T47D (cell line): ENCODE measurements at regions not wholly inside any gene's neighbourhood (a gene's known extent, or its start where the extent isn't known, plus 50 kb on each side); places are given as distances from the start of the nearest gene placed in this dataset.

Experiments used
- DNase-seq, 2 experiments: peaks; one replicate each; pipeline versions ENCODE4 v3.0.0 to v3.0.0-alpha.2; 2011 to 2012; ENCODE audit warnings: low read depth in 1 of 2, low spot score in 1 of 2
- JUND ChIP-seq: IDR thresholded peaks from 2 replicates; pipeline ENCODE4 v1.6.1; 2012; ENCODE audit warnings: low read depth
- in situ Hi-C: cut with HindIII; loops from 2 replicates; pipeline ENCODE4 v1.10.0; 2016; ENCODE audit warnings: low sequenced_read_pairs, low pct_unique_long_range_greater_than_20kb

DNA sequence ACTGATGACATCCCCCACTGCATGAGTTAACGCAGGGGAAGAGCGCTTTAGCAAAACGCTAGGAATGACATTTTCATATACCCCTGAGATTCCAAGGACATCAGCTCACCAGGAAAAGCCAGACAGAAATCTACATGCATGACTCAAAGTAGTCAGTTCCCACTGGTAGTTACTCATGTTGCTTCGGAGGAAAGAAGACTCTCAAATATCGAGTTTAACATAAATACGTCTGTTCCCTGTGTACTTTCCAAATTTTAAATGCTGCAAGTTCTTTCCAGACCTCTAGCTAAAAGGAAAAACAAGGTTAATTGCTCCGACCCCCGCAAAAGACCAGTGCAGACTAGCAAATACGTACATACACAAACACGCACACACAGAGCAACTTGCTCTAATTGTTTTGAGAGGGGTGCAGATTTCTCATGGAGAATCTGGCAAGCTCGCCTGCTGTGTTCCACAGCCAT is 115.4 kb upstream of the PRICKLE2 start:
- no peak for TF ChIP-seq JUND
- in situ Hi-C loops = no loop called here
- DNase-seq = no peak

DNA sequence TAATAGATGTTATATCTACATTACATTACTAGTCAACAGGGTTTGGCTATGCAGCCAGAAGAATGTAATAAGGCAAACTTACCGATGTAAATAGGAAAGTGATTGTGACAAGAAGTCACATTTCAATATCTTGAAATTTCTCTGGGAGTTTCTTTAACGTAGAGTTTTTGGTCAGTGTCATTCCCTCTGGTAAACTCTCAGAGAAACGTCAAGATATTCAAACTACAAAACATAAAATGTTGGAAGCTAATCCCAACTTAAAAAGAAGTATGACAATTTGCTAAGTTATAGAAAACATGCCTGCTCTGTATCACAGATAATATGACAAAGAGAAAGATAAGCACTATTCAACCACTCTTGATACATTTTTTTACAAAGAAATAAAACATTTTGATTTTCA is 111.2 kb upstream of the PRICKLE2 start:
- TF ChIP-seq JUND = no peak
- no peak for DNase-seq
- in situ Hi-C loops = no loop called here

DNA sequence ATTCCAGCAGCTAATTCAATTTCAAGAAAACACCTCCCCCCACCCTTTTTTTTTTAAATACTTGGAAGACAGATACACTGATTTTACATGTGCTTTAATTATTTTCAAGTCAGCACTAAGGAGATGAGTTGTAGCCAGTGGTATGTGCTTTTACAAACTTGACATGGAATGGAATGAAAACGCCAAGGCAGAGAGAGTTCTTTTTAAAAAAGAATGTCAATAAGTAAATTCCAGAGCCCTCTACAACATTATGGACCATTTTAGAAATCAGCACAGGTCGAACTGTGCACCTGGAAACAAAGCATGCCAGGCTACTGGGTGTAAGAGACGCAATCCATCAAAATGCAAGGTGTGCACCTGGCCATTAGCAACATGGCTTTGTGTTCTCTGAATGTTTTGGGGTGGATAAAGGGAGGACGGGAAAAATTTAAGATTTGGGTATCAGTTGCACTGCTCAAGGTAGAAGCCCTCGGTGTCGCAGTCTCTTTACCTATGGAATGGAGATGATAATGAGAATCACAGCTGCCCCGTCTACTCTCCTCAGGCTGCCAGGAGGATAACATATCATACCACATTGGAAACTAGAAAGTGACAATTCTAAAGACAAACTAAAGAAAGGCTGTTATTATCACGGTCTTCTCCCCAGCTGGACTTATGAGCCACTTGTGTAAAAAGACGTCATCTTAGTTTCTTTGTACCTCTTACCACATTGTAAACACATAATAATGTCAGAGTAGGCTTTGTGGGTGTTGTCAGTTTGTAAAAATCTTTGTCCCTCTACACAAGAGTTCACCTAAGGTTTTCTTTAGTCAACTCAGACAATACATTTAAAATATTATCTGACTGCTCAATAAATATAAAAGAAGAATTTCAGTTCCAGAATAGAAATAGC is 107.4 kb upstream of the PRICKLE2 start:
- in situ Hi-C loops = no loop called here
- DNase-seq = no peak
- TF ChIP-seq JUND = no peak

DNA sequence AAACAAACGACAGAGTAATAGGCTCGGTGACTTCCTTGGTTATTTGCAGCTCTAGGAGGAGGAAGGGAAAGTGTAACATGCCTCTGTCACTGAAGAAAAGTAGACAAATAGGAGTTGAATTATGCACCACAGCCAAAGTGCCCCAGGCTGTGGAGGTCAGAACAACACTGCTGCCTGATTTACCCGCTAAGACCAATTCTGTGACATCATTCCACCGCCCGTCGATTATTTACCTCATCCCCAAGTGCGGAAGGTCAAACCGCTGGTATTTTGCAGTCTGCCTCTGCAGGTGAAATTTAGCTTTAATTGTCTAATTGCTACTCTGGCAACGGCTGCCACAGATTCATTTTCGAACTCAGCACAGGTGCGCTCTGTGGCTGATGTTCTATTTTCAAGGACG is 106.3 kb upstream of the PRICKLE2 start:
- peak; percentile 26 to 83 for DNase-seq
- in situ Hi-C loops = no loop called here
- no peak for TF ChIP-seq JUND

DNA sequence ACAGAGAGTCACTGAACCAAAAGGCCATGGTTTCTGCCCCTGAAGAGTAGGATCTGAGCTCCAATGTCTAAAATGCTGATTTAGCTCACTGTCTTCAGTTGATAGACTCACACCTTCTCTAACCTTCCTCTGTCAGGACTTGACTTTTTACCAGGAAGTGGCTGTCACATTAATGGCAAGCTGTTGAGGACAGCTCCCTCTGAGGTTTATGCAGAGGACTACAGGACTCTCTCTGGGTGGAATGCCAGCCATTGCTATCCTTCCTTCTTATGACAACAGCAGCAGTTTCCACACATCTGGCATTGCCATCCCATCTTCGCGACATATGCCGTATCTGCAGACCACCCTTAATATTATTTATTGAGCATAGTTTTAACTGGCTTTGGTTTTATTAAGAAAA is 103.8 kb upstream of the PRICKLE2 start:
- DNase-seq = peak in 1 of 2 experiments; percentile 26
- no peak for TF ChIP-seq JUND
- in situ Hi-C loops = no loop called here

DNA sequence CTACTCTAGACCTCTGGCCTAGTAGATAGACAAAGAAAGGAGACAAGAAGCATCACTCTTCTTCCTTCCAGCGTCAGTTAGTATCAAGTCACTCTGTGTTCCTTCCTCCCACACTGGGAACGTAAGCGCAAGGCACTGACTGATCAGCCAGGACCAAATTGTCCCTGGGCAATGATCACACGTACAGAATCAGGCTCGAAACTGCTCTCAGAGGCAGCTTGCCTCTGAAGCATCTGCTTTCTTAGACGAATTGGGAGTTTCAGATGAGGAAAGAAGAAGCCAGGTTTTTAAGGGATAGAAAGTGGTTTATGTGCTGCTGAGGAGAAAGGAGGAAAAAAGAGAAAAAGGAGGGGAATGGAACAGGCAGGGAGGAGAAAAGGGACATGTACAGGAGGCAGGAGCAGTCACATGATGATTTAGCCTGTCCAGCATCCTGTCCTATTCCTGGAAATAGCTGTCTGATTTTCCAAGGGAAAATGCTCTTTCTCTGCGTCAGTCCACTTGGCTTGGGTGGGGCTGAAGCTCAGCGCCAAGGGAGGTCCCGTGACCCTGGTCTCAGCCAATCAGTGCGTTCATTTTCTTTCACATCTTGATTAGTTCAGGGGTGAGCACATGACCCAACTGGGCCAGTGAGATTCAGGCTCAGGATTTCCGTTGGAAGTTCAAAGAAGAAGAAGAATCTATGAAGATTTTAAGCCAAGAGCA is 102.0 kb upstream of the PRICKLE2 start:
- in situ Hi-C loops = no loop called here
- TF ChIP-seq JUND = no peak
- no peak for DNase-seq

DNA sequence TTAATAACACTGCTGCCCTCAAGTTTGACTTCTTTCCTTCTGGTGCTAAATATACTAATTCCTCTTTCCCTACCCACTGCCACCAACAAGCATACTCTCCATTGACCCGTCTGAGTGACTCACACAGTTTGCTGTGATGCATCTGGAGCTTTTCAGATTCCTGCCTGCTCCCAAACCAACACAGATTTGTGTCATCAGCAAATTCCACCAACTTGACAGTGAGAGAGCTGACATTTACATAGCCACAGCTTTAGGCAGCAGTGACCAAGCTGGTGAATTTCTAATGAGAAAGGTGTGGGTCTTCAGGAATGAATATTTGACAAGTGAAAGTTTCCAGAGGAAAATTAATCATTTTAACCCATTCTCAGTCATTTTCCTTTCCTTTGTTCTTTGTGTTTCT is 96.5 kb upstream of the PRICKLE2 start:
- in situ Hi-C loops = no loop called here
- TF ChIP-seq JUND = no peak

DNA sequence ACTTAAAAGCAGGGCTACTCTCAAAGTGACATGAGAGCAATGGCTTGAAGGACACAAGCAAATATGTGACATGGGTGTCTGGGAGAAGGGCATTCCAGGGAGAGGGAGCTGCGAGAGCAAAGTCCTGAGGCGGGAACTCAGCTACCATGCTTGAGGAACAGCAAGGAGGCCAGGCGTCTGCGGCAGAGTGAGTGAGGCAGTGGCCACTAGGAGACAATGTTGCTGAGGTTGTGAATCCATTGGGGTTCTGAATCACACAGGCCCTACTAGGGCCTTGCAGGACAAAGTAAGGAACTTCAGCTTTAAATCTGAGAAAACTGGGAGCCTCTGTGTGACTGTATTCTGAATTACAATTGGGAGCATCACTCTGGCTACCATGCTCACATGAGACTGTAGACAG is 94.1 kb upstream of the PRICKLE2 start:
- in situ Hi-C loops = no loop called here
- no peak for TF ChIP-seq JUND
- peak in 1 of 2 experiments; percentile 3 for DNase-seq

More for the DNA sequence above, 96.5 kb upstream of the PRICKLE2 start:
- DNase-seq = no peak

DNA sequence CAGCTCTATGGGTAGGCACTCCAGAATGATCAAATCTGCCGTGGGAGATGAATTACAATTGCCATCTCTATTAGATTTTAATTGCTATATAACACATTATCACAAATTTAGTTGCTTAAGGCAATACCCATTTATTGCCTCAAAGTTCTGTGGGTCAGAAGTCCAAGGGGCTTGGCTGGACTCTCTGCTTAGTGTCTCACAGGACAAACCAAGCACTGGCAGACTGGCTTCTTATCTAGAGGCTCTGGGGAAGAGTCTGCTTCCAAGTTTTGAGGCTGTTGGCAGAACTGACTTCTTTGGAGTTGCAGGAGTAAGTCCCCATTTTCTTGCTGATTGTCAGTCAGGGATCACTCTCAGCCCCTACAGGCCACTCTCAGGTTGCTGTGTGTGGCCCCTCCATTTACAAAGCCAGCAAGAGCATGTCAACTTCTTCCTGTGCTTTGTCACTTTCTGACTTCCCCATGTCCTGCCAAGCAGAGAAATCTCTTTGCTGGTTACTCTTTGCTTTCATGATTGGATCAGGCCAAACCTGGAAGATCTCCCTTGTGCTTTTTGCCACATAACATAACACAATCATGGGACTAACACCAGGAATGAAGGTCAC is 93.5 kb upstream of the PRICKLE2 start:
- in situ Hi-C loops = no loop called here
- no peak for TF ChIP-seq JUND
- no peak for DNase-seq

DNA sequence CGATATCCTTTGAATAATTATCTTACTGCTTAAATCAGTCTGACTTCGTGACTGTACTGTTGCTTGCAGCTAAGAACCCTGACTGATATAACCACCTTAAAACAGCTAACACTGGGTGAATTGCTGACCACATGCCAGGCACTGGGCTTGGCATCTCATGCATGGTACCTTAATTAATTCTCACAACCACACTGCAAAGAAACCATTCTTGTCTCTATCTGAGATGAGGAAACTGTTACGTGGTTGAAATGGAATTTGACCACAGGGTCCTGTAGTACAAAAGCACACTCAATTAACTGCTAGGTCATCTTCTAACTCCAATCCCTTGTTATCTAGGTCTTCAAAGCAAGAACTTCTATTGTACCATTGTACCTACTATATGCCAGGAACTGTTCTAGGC is 92.7 kb upstream of the PRICKLE2 start:
- no peak for TF ChIP-seq JUND
- DNase-seq = no peak
- in situ Hi-C loops = no loop called here

DNA sequence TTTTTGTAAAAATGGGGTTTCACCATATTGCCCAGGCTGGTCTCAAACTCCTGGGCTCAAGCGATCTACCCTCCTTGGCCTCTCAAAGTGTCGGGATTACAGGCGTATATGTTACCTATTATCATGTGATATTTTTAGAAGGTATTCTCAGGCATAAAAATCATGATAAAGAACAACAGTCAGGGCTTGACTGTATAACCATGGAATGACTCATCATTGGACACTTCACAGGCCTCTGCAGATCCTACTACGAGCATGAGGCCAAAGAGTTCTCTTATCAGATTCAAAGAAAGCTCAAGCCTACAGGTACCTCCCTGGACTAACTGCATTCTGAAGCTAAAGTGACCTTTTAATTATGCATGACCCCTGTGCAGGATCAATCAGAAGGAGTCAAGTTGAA is 91.7 kb upstream of the PRICKLE2 start:
- DNase-seq = no peak
- no peak for TF ChIP-seq JUND
- in situ Hi-C loops = no loop called here

DNA sequence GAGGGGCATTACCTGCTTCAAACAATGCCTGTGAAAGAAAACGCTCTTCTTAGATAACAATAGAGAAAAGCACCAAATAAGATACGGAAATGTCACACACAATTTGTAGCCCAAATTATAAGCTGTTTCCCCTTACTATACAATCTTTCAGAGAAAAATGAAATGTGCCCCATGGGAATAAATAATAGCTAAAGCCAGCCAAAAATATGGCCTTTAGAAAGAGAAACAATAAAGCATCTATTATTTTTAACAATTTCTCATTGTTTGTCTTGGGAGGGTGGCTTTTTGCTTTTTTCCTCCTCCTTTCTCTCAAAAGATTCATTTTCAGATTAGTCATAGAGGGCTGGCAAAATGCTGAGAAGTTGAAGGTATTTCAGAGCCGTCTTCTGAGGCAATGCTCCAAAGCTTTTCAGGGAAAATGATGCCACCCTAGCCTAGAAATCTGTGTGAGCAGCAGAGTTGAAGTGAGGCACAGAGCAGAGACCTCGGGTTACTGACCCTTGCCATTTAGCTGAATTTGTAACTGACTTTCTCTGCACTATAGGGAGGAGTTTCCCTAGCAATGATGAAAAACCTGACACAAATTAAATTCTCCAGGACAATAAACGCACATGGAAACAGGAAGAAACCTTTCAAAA is 86.3 kb upstream of the PRICKLE2 start:
- DNase-seq = no peak
- in situ Hi-C loops = no loop called here

More for the DNA sequence above, 86.3 kb upstream of the PRICKLE2 start:
- TF ChIP-seq JUND = no peak
